ENCODE measurements at regions not wholly inside any gene's neighbourhood (a gene's known extent, or its start where the extent isn't known, plus 50 kb on each side); places are given as distances from the start of the nearest gene placed in this dataset.

- TF ChIP-seq CTCF (IDR thresholded peaks at IDR 0.05; ENCODE audit: low read length) (no peak), EZH2phosphoT487 (IDR thresholded peaks at IDR 0.05; ENCODE audit: low read length) (no peak)
Measured at GRCh38 chr11:122273476-122274191, 157.6 kb upstream of the BLID start.
